H9 (cell line): ENCODE measurements at regions not wholly inside any gene's neighbourhood (a gene's known extent, or its start where the extent isn't known, plus 50 kb on each side); places are given as distances from the start of the nearest gene placed in this dataset.
"Not testable (repeated sequence)": the region's sequence is repeated elsewhere in the genome, so short reads cannot be mapped to it uniquely, and the experiment has no call there.

Experiments used
- DNase-seq: peaks from one replicate; pipeline ENCODE4 v3.0.0-alpha.2; 2017
- H2AFZ ChIP-seq: one replicate; pipeline ENCODE4 v1.6.1; 2013; ENCODE audit warnings: mild to moderate bottlenecking, low read length, control low read depth, moderate library complexity
- H2AK5ac ChIP-seq: 2 replicates; pipeline ENCODE4 v1.6.1; 2013; ENCODE audit warnings: low read length, control low read depth, mixed read lengths; ENCODE audit not compliant: insufficient read length
- H2BK120ac ChIP-seq: one replicate; pipeline ENCODE4 v1.6.1; 2013; ENCODE audit warnings: low read depth, mild to moderate bottlenecking, low read length, control low read depth, inconsistent platforms; ENCODE audit not compliant: poor library complexity, severe bottlenecking
- H2BK12ac ChIP-seq: 2 replicates; pipeline ENCODE4 v1.6.1; 2013; ENCODE audit warnings: low read length, control low read depth, mixed read lengths, low read depth; ENCODE audit not compliant: insufficient read length
- H2BK15ac ChIP-seq: 2 replicates; pipeline ENCODE4 v1.6.1; 2013; ENCODE audit warnings: low read depth, low read length, control low read depth
- H2BK20ac ChIP-seq: one replicate; pipeline ENCODE4 v1.6.1; 2013; ENCODE audit warnings: low read depth, mild to moderate bottlenecking, low read length, control low read depth, inconsistent platforms; ENCODE audit not compliant: poor library complexity, severe bottlenecking
- H2BK5ac ChIP-seq: 2 replicates; pipeline ENCODE4 v1.6.1; 2013; ENCODE audit warnings: low read length, control low read depth, mixed read lengths; ENCODE audit not compliant: insufficient read length
- H3K14ac ChIP-seq: 2 replicates; pipeline ENCODE4 v1.6.1; 2013; ENCODE audit warnings: low read length, control low read depth; ENCODE audit not compliant: insufficient read depth
- H3K18ac ChIP-seq: 2 replicates; pipeline ENCODE4 v1.6.1; 2013; ENCODE audit warnings: low read depth, mild to moderate bottlenecking, mixed read lengths, low read length, control low read depth; ENCODE audit not compliant: insufficient read length
- H3K23ac ChIP-seq: 2 replicates; pipeline ENCODE4 v1.6.1; 2013; ENCODE audit warnings: low read length, control low read depth, mixed read lengths, low read depth; ENCODE audit not compliant: insufficient read length
- H3K23me2 ChIP-seq: 2 replicates; pipeline ENCODE4 v1.6.1; 2013; ENCODE audit warnings: low read depth, mild to moderate bottlenecking, mixed read lengths, low read length, control low read depth; ENCODE audit not compliant: insufficient read length, poor library complexity, severe bottlenecking
- H3K27ac ChIP-seq: 2 replicates; pipeline ENCODE4 v1.5.1; 2013; ENCODE audit warnings: low read length, control low read depth, mixed read lengths, low read depth; ENCODE audit not compliant: insufficient read length
- H3K27me3 ChIP-seq: 2 replicates; pipeline ENCODE4 v1.6.1; 2013; ENCODE audit warnings: low read length, control low read depth, inconsistent platforms; ENCODE audit not compliant: insufficient read depth
- H3K4ac ChIP-seq: 2 replicates; pipeline ENCODE4 v1.6.1; 2013; ENCODE audit warnings: low read depth, mild to moderate bottlenecking, control low read depth, inconsistent platforms, low read length, moderate library complexity
- H3K4me1 ChIP-seq: 2 replicates; pipeline ENCODE4 v1.6.1; 2013; ENCODE audit warnings: low read length, control low read depth, inconsistent platforms; ENCODE audit not compliant: insufficient read depth
- H3K4me2 ChIP-seq: 2 replicates; pipeline ENCODE4 v1.6.1; 2013; ENCODE audit warnings: low read length, control low read depth, mixed read lengths; ENCODE audit not compliant: insufficient read length, insufficient read depth
- H3K56ac ChIP-seq: 2 replicates; pipeline ENCODE4 v1.6.1; 2013; ENCODE audit warnings: low read depth, mild to moderate bottlenecking, mixed read lengths, low read length, control low read depth; ENCODE audit not compliant: insufficient read length
- H3K79me1 ChIP-seq: 2 replicates; pipeline ENCODE4 v1.6.1; 2013; ENCODE audit warnings: low read depth, mild to moderate bottlenecking, moderate library complexity, low read length, control low read depth, inconsistent platforms; ENCODE audit not compliant: insufficient read depth, poor library complexity, severe bottlenecking
- H3K79me2 ChIP-seq: 2 replicates; pipeline ENCODE4 v1.6.1; 2013; ENCODE audit warnings: low read length, control low read depth, inconsistent platforms; ENCODE audit not compliant: insufficient read depth
- H3K9ac ChIP-seq: 2 replicates; pipeline ENCODE4 v1.6.1; 2013; ENCODE audit warnings: low read length, control low read depth, mixed read lengths; ENCODE audit not compliant: insufficient read length; ENCODE audit errors: extremely low read depth
- H3K9me3 ChIP-seq: one replicate; pipeline ENCODE4 v1.6.1; 2013; ENCODE audit warnings: low read depth, low read length, inconsistent platforms; ENCODE audit not compliant: control insufficient read depth
- H3T11ph ChIP-seq: one replicate; pipeline ENCODE4 v1.6.1; 2013; ENCODE audit warnings: mild to moderate bottlenecking, low read length, control low read depth, inconsistent platforms
- H4K20me1 ChIP-seq: one replicate; pipeline ENCODE4 v1.6.1; 2013; ENCODE audit not compliant: control insufficient read depth, insufficient read length, insufficient read depth
- H4K5ac ChIP-seq: 2 replicates; pipeline ENCODE4 v1.6.1; 2013; ENCODE audit warnings: low read depth, mild to moderate bottlenecking, mixed read lengths, low read length, control low read depth; ENCODE audit not compliant: insufficient read length
- H4K8ac ChIP-seq: replicated peaks from 2 replicates; pipeline ENCODE4 v1.6.1; 2013; ENCODE audit warnings: low read length, control low read depth, mixed read lengths, low read depth; ENCODE audit not compliant: insufficient read length
- H4K91ac ChIP-seq: 2 replicates; pipeline ENCODE4 v1.6.1; 2013; ENCODE audit warnings: low read depth, mild to moderate bottlenecking, moderate library complexity, mixed read lengths, low read length, control low read depth; ENCODE audit not compliant: insufficient read length
- H3K27ac Mint-ChIP-seq, 3 experiments: 2 replicates in 2 of 3; 3 replicates in 1 of 3; pipeline ENCODE4 v1.8.0; 2020 to 2021; ENCODE audit warnings: mixed read lengths in 3 of 3, mild to moderate bottlenecking in 1 of 3, moderate library complexity in 1 of 3
- H3K27me3 Mint-ChIP-seq: 2 replicates; pipeline ENCODE4 v1.8.0; 2021; ENCODE audit warnings: low read depth, mild to moderate bottlenecking, moderate library complexity, mixed read lengths
- H3K36me3 Mint-ChIP-seq, 3 experiments: 2 replicates in 2 of 3; 3 replicates in 1 of 3; pipeline ENCODE4 v1.8.0; 2020 to 2021; ENCODE audit warnings: low read depth in 3 of 3, mixed read lengths in 3 of 3; ENCODE audit not compliant: insufficient read depth in 1 of 3
- H3K4me1 Mint-ChIP-seq, 2 experiments: 2 replicates each; pipeline ENCODE4 v1.8.0; 2020; ENCODE audit warnings: mixed read lengths in 2 of 2
- H3K4me3 Mint-ChIP-seq, 2 experiments: 2 replicates in 1 of 2; 3 replicates in 1 of 2; pipeline ENCODE4 v1.8.0; 2020 to 2021; ENCODE audit warnings: mild to moderate bottlenecking in 2 of 2, mixed read lengths in 2 of 2, moderate library complexity in 1 of 2
- H3K9me3 Mint-ChIP-seq, 2 experiments: 2 replicates in 1 of 2; 3 replicates in 1 of 2; pipeline ENCODE4 v1.8.0; 2020; ENCODE audit warnings: mild to moderate bottlenecking in 2 of 2, mixed read lengths in 2 of 2, moderate library complexity in 1 of 2
- WGBS: extraction: QIAGEN DNeasy Blood & Tissue Kit; methylation state at CpG from one replicate; pipeline ENCODE4 v1.1.7; 2013; ENCODE audit warnings: missing lambda C conversion rate, low lambda C conversion rate, mixed read lengths; ENCODE audit not compliant: insufficient read length; ENCODE audit errors: extremely low coverage; 5-methylcytosine and 5-hydroxymethylcytosine counted together
- TF ChIP-seq, protein P1 (sequence below): fragments of 200-600 bp; sonication (generic); conservative IDR thresholded peaks from 3 replicates; pipeline ENCODE4 v1.8.0; 2021; ENCODE audit warnings: antibody characterized with exemption, mild to moderate bottlenecking

- no peak overlapping the region for H2AFZ ChIP-seq
- peaks cover 1% of the 10 kb centered on the region for H3K27me3 Mint-ChIP-seq
- H3K14ac ChIP-seq: no peak overlapping the region
- no peak overlapping the region for H3T11ph ChIP-seq
- no peak overlapping the region for H2BK120ac ChIP-seq
- H3K4me1 ChIP-seq: peaks cover 2% of the 10 kb centered on the region; the same call in 1 of the 2 replicates
- H2BK12ac ChIP-seq: no peak overlapping the region
- TF ChIP-seq, protein P1, sequence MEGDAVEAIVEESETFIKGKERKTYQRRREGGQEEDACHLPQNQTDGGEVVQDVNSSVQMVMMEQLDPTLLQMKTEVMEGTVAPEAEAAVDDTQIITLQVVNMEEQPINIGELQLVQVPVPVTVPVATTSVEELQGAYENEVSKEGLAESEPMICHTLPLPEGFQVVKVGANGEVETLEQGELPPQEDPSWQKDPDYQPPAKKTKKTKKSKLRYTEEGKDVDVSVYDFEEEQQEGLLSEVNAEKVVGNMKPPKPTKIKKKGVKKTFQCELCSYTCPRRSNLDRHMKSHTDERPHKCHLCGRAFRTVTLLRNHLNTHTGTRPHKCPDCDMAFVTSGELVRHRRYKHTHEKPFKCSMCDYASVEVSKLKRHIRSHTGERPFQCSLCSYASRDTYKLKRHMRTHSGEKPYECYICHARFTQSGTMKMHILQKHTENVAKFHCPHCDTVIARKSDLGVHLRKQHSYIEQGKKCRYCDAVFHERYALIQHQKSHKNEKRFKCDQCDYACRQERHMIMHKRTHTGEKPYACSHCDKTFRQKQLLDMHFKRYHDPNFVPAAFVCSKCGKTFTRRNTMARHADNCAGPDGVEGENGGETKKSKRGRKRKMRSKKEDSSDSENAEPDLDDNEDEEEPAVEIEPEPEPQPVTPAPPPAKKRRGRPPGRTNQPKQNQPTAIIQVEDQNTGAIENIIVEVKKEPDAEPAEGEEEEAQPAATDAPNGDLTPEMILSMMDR: no peak
- no peak overlapping the region for H4K91ac ChIP-seq
- H3K4me3 Mint-ChIP-seq: no peak overlapping the region
- peaks cover 23 to 25% of the 10 kb centered on the region in 2 experiments for H3K4me1 Mint-ChIP-seq
- H3K27ac ChIP-seq: no peak overlapping the region
- no peaks in the 10 kb centered on the region for H3K27me3 ChIP-seq
- no peak overlapping the region for H2BK5ac ChIP-seq
- H3K4me2 ChIP-seq: no peak overlapping the region
- H3K9me3 ChIP-seq: peaks cover 10% of the 10 kb centered on the region
- H3K4ac ChIP-seq: no peak overlapping the region
- no peak overlapping the region for H3K23ac ChIP-seq
- H2AK5ac ChIP-seq: no peak overlapping the region
- H3K36me3 Mint-ChIP-seq: peaks cover 4 to 6% (median 5%) of the 10 kb centered on the region in 3 experiments; a peak in 3 of 7 replicates
- H4K20me1 ChIP-seq: no peaks in the 10 kb centered on the region
- H3K9me3 Mint-ChIP-seq: peaks cover 3 to 16% of the 10 kb centered on the region in 2 experiments
- H3K79me2 ChIP-seq: no peaks in the 10 kb centered on the region
- H3K9ac ChIP-seq: no peak overlapping the region
- no peak for DNase-seq
- no peaks in the 10 kb centered on the region for H3K79me1 ChIP-seq
- H4K5ac ChIP-seq: no peak overlapping the region
- WGBS: no CpG with 5 or more reads among the region's 3 CpGs
- no peaks in the 10 kb centered on the region for H3K23me2 ChIP-seq
- no peak overlapping the region for H2BK20ac ChIP-seq
- H3K56ac ChIP-seq: no peak overlapping the region
- no peak overlapping the region for H2BK15ac ChIP-seq
- H3K18ac ChIP-seq: no peak overlapping the region
- no peak overlapping the region for H4K8ac ChIP-seq
- no peak overlapping the region for H3K27ac Mint-ChIP-seq
Observed at GRCh38 chr5:2534251-2534650, 217.2 kb downstream of the IRX2 start.

DNA sequence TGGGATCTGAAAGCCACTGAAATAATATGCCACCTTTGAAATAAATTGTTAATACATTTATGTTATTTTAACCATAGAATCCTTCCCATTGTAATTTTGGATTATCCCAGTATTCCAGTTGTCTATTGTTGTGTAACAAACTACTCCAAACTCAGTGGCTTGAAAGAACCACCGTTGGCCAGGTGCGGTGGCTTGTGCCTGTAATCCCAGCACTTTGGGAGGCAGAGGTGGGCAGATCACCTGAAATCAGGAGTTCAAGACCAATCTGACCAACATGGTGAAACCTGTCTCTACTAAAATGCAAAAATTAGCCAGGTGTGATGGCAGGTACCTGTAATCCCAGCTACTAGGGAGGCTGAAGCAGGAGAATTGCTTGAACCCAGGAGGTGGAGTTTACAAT, 217.6 kb downstream of the IRX2 start:
- not testable (repeated sequence) for H3K4me3 Mint-ChIP-seq

More for the DNA sequence above, 217.6 kb downstream of the IRX2 start:
- H3K79me2 ChIP-seq, H3K9me3 ChIP-seq, H3K27ac ChIP-seq, H4K91ac ChIP-seq, H3K4ac ChIP-seq, H3K27me3 Mint-ChIP-seq, H3T11ph ChIP-seq, H3K79me1 ChIP-seq, H3K4me2 ChIP-seq, H3K18ac ChIP-seq, H2BK120ac ChIP-seq, H2BK20ac ChIP-seq, H2AK5ac ChIP-seq, H2BK5ac ChIP-seq, H3K23ac ChIP-seq, H3K23me2 ChIP-seq, H3K36me3 Mint-ChIP-seq, H4K8ac ChIP-seq, H3K56ac ChIP-seq, DNase-seq, H3K27ac Mint-ChIP-seq, H3K4me1 ChIP-seq, H2BK15ac ChIP-seq, H3K27me3 ChIP-seq, H2AFZ ChIP-seq, H3K14ac ChIP-seq, H3K9ac ChIP-seq, H2BK12ac ChIP-seq, H4K20me1 ChIP-seq, H4K5ac ChIP-seq: not testable (repeated sequence)
- peaks cover 20 to 22% of the 10 kb centered on the region in 2 experiments for H3K4me1 Mint-ChIP-seq
- H3K9me3 Mint-ChIP-seq: peaks cover 3 to 16% of the 10 kb centered on the region in 2 experiments
- no CpG with 5 or more reads among the region's 2 CpGs for WGBS
